GM23248 (cell line): ENCODE measurements at regions not wholly inside any gene's neighbourhood (a gene's known extent, or its start where the extent isn't known, plus 50 kb on each side); places are given as distances from the start of the nearest gene placed in this dataset.

Experiments
- EZH2 ChIP-seq: fragments of 200-600 bp; sonication (generic); IDR thresholded peaks from 2 replicates; pipeline ENCODE4 v1.6.1; 2018; ENCODE audit warnings: antibody characterized with exemption, mild to moderate bottlenecking; ENCODE audit not compliant: insufficient read depth, poor library complexity, severe bottlenecking
- EZH2phosphoT487 ChIP-seq: fragments of 200-600 bp; sonication (generic); IDR thresholded peaks from 2 replicates; pipeline ENCODE4 v1.6.1; 2018; ENCODE audit warnings: antibody characterized with exemption, moderate library complexity, mild to moderate bottlenecking, low read depth; ENCODE audit not compliant: insufficient read depth

GRCh38 chr11:49303080-49303479 is 94.7 kb upstream of the FOLH1 start:
- no peak for TF ChIP-seq EZH2
- no peak for TF ChIP-seq EZH2phosphoT487
